ENCODE measurements at regions not wholly inside any gene's neighbourhood (a gene's known extent, or its start where the extent isn't known, plus 50 kb on each side); places are given as distances from the start of the nearest gene placed in this dataset.

DNA sequence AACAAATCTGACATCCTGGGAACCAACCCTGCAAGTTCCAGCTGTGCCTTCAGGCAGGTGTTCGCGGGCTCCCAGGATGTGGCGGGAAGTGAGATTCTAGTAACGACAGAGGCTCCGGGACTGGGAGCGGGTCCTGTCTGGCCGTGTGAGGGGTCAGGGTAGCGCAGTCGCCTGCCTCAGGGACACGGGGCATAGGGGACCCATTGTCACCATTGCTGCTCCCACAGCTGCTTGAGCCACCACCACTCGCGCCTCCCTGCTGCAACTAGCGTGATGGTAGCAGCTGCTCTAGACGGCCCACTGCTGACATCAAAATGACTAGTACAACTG, 468.5 kb downstream of the CDH9 start:
- peaks cover 25% of the 10 kb centered on the region for H3K9me3 ChIP-seq (ENCODE audit: control insufficient read depth, insufficient read depth, low read length)
- no peaks in the 10 kb centered on the region for H3K27me3 Mint-ChIP-seq (ENCODE audit: low read depth in 2 of 2)
- H3K27ac Mint-ChIP-seq, result no peak overlapping the region
- DNase-seq (no peak), ATAC-seq (no peak)
- 95% methylated on average over 14 of the region's 14 CpGs for WGBS (ENCODE audit: insufficient coverage)
- H3K36me3 ChIP-seq (ENCODE audit: control insufficient read depth, insufficient read depth, low read length), result no peaks in the 10 kb centered on the region
- H3K4me3 Mint-ChIP-seq, result no peak overlapping the region
- intact Hi-C loops (cut with micrococcal nuclease), result no loop called here
- no peaks in the 10 kb centered on the region for H3K27me3 ChIP-seq (ENCODE audit: control insufficient read depth, insufficient read depth, low read length)
- H3K27ac ChIP-seq (ENCODE audit: low read length), result no peak overlapping the region
- no peaks in the 10 kb centered on the region for H3K4me1 ChIP-seq (ENCODE audit: control insufficient read depth, insufficient read depth, low read length)
- no peak overlapping the region for H3K4me3 ChIP-seq (ENCODE audit: low read length)
- TF ChIP-seq, protein P1, sequence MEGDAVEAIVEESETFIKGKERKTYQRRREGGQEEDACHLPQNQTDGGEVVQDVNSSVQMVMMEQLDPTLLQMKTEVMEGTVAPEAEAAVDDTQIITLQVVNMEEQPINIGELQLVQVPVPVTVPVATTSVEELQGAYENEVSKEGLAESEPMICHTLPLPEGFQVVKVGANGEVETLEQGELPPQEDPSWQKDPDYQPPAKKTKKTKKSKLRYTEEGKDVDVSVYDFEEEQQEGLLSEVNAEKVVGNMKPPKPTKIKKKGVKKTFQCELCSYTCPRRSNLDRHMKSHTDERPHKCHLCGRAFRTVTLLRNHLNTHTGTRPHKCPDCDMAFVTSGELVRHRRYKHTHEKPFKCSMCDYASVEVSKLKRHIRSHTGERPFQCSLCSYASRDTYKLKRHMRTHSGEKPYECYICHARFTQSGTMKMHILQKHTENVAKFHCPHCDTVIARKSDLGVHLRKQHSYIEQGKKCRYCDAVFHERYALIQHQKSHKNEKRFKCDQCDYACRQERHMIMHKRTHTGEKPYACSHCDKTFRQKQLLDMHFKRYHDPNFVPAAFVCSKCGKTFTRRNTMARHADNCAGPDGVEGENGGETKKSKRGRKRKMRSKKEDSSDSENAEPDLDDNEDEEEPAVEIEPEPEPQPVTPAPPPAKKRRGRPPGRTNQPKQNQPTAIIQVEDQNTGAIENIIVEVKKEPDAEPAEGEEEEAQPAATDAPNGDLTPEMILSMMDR (IDR thresholded peaks at IDR 0.05), result no peak
- peaks cover 26% of the 10 kb centered on the region for H3K36me3 Mint-ChIP-seq
- H3K4me1 Mint-ChIP-seq, result no peaks in the 10 kb centered on the region
- peaks cover 20 to 23% of the 10 kb centered on the region in 2 donors for H3K9me3 Mint-ChIP-seq

DNA sequence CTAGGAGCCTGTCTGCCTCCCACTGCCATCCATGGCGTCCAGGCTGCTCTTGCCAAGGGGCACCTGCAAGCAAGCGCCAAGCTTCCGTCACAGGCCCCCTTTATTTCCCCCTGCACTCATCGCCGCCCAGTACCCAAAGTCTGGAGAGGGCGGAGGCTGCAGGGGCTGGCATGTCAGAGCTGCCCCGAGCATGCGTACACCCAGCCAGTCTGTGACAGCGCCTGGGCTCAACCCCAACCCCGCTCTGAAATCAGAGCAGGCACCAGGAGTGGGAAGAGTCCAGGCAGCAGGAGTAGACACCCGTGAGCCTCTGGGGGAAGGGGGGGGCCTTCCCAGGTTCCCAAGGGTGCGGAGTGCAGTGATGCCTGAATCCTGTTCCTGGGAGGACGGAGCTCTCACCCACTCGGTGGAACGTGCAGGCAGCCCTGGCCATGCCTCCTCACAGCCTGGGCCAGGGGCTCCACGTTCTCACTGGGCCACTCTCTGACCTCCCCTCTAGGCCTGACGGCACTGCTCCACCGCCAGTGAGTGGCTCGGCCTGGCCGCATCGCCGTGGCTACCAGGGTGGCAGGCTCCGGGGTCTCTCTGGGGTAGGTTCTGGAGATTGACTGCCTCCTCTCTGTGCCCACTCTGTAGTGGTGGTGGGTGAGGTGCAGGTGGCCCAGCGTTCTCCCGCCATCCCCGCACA, 469.0 kb downstream of the CDH9 start:
- H3K36me3 Mint-ChIP-seq, result peaks cover 26% of the 10 kb centered on the region
- TF ChIP-seq, protein P1 (IDR thresholded peaks at IDR 0.05), result no peak
- Histone ChIP-seq H3K9me3 (ENCODE audit: control insufficient read depth, insufficient read depth, low read length) (peaks cover 25% of the 10 kb centered on the region), H3K36me3 (ENCODE audit: control insufficient read depth, insufficient read depth, low read length) (no peaks in the 10 kb centered on the region), H3K4me3 (ENCODE audit: low read length) (no peak overlapping the region), H3K4me1 (ENCODE audit: control insufficient read depth, insufficient read depth, low read length) (no peaks in the 10 kb centered on the region), H3K27ac (ENCODE audit: low read length) (no peak overlapping the region), H3K27me3 (ENCODE audit: control insufficient read depth, insufficient read depth, low read length) (no peaks in the 10 kb centered on the region)
- no peaks in the 10 kb centered on the region for H3K27me3 Mint-ChIP-seq (ENCODE audit: low read depth in 2 of 2)
- H3K27ac Mint-ChIP-seq, result no peak overlapping the region
- no peaks in the 10 kb centered on the region for H3K4me1 Mint-ChIP-seq
- no peak overlapping the region for H3K4me3 Mint-ChIP-seq
- 91% methylated on average over 26 of the region's 26 CpGs for WGBS (ENCODE audit: insufficient coverage)
- peaks cover 20 to 22% of the 10 kb centered on the region in 2 donors for H3K9me3 Mint-ChIP-seq
- intact Hi-C loops (cut with micrococcal nuclease), result no loop called here
- no peak for DNase-seq
- no peak for ATAC-seq

DNA sequence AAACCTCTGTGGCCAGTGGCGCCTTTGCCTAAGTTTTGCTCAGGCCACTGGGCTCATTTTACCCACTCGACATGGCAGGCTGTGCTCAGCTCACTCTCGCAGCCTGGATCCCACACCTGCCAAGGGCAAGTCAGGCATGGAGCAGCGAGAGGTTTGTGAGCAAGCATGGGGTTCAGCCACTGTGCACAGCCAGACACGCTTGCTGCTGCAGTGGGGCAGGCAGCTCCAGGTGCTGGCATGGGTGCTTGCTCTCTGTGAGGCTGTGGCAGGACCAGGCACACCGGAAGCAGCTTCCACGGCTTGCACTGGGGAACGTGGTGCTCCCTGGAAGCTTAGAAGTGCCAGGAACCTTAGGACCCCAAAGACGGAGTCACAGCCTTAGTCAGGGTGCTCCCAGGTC, 470.1 kb downstream of the CDH9 start:
- Mint-ChIP-seq H3K27me3 (ENCODE audit: low read depth in 2 of 2) (no peaks in the 10 kb centered on the region), H3K27ac (no peak overlapping the region), H3K4me1 (no peaks in the 10 kb centered on the region), H3K36me3 (peaks cover 26% of the 10 kb centered on the region), H3K4me3 (no peak overlapping the region), H3K9me3 (peaks cover 22 to 23% of the 10 kb centered on the region in 2 donors)
- no peaks in the 10 kb centered on the region for H3K27me3 ChIP-seq (ENCODE audit: control insufficient read depth, insufficient read depth, low read length)
- no peak for ATAC-seq
- H3K4me3 ChIP-seq (ENCODE audit: low read length), result no peak overlapping the region
- DNase-seq, result no peak
- peaks cover 25% of the 10 kb centered on the region for H3K9me3 ChIP-seq (ENCODE audit: control insufficient read depth, insufficient read depth, low read length)
- TF ChIP-seq, protein P1 (IDR thresholded peaks at IDR 0.05), result no peak
- H3K27ac ChIP-seq (ENCODE audit: low read length), result no peak overlapping the region
- H3K4me1 ChIP-seq (ENCODE audit: control insufficient read depth, insufficient read depth, low read length), result no peaks in the 10 kb centered on the region
- intact Hi-C loops (cut with micrococcal nuclease), result no loop called here
- H3K36me3 ChIP-seq (ENCODE audit: control insufficient read depth, insufficient read depth, low read length), result no peaks in the 10 kb centered on the region
- WGBS (ENCODE audit: insufficient coverage), result 82% methylated on average over 9 of the region's 9 CpGs

DNA sequence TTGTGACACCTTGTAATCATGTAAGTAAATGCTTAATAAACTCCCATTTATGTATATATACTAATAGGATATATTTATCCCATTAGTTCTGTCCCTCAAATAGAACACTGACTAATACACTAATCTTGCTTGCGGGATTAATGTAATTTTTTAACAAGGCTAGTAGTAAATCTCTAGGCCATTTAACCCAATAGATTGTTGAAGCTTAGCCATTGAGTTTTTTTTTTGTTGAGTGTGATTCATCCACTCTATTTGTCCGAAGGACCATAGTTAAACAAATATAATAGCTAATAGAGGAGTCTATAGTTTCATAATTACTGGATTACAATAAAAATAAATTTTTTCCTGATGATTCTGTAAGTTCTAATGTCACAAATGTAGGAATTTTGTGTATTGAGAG, 474.4 kb downstream of the CDH9 start:
- no peak overlapping the region for H3K4me3 ChIP-seq (ENCODE audit: low read length)
- H3K27me3 Mint-ChIP-seq (ENCODE audit: low read depth in 2 of 2), result no peaks in the 10 kb centered on the region
- peaks cover 14% of the 10 kb centered on the region for H3K9me3 ChIP-seq (ENCODE audit: control insufficient read depth, insufficient read depth, low read length)
- WGBS (ENCODE audit: insufficient coverage), result no CpG with 5 or more reads among the region's 2 CpGs
- no peaks in the 10 kb centered on the region for H3K4me1 ChIP-seq (ENCODE audit: control insufficient read depth, insufficient read depth, low read length)
- peaks cover 18 to 19% of the 10 kb centered on the region in 2 donors for H3K9me3 Mint-ChIP-seq
- intact Hi-C loops (cut with micrococcal nuclease), result no loop called here
- no peak overlapping the region for H3K4me3 Mint-ChIP-seq
- H3K4me1 Mint-ChIP-seq, result no peaks in the 10 kb centered on the region
- no peak for DNase-seq
- H3K36me3 ChIP-seq (ENCODE audit: control insufficient read depth, insufficient read depth, low read length), result no peaks in the 10 kb centered on the region
- no peaks in the 10 kb centered on the region for H3K27me3 ChIP-seq (ENCODE audit: control insufficient read depth, insufficient read depth, low read length)
- peaks cover 11% of the 10 kb centered on the region for H3K36me3 Mint-ChIP-seq
- TF ChIP-seq, protein P1 (IDR thresholded peaks at IDR 0.05), result no peak
- no peak for ATAC-seq
- H3K27ac ChIP-seq (ENCODE audit: low read length), result no peak overlapping the region
- no peak overlapping the region for H3K27ac Mint-ChIP-seq
